HepG2 (cell line): ENCODE measurements at regions not wholly inside any gene's neighbourhood (a gene's known extent, or its start where the extent isn't known, plus 50 kb on each side); places are given as distances from the start of the nearest gene placed in this dataset.

ENCODE experiments used
- ATAC-seq: fragments of 200-7000 bp; cut with Tn5 transposase; 3 replicates; pipeline ENCODE4 v1.9.1; 2020; ENCODE audit warnings: mild to moderate bottlenecking, moderate library complexity
- BruUV-seq: library from RNA; stranded (reverse); fragments of 400-500 nt; replicated peaks from 2 replicates; lab custom pipeline; 2021; lab: Mats Ljungman, UMichigan
- CTCF ChIA-PET: fragments of 300-600 bp; formaldehyde crosslinking; extraction: SDS; loops from one replicate; lab custom pipeline; 2021; ENCODE audit warnings: low total read pairs, inconsistent platforms, low intra/inter-chr PET ratio; lab: Yijun Ruan, JAX
- POLR2A ChIA-PET: fragments of 350-600 bp; sonication (Branson Sonifier 250); formaldehyde crosslinking; loops from one replicate; lab custom pipeline; 2020; ENCODE audit warnings: antibody characterized with exemption, inconsistent platforms; lab: Yijun Ruan, JAX
- DNase-seq: peaks from one replicate; pipeline ENCODE4 v3.0.0-alpha.2; 2015; ENCODE audit warnings: low spot score
- FAIRE-seq: peaks from 3 replicates; lab custom pipeline; 2011; peaks lifted over from hg19 to GRCh38; lab: Jason Lieb, UNC
- H2AFZ ChIP-seq: one replicate; pipeline ENCODE4 v1.6.1; 2011; ENCODE audit warnings: low read length, inconsistent platforms
- H3K27ac ChIP-seq: fragments of 300-600 bp; 3 replicates; pipeline ENCODE4 v1.8.0; 2011; ENCODE audit warnings: mixed run types, mild to moderate bottlenecking, mixed read lengths, low read length, inconsistent platforms; ENCODE audit not compliant: insufficient read depth; ENCODE audit errors: extremely low read length
- H3K27me3 ChIP-seq, 2 experiments: fragments of 200-600 bp in 1 of 2; 2 replicates in 1 of 2; 3 replicates in 1 of 2; pipeline versions ENCODE4 v1.6.0 to v1.8.0; 2011; ENCODE audit warnings: low read length in 2 of 2, mild to moderate bottlenecking in 2 of 2, moderate library complexity in 2 of 2, inconsistent platforms in 1 of 2; ENCODE audit not compliant: insufficient read depth in 2 of 2, control insufficient read depth in 1 of 2
- H3K36me3 ChIP-seq, 2 experiments: fragments of 200-600 bp in 1 of 2; replicated peaks in 1 of 2; 2 replicates in 1 of 2; 3 replicates in 1 of 2; pipeline versions ENCODE4 v1.5.1 to v1.8.0; 2011; ENCODE audit warnings: low read length in 2 of 2, inconsistent platforms in 1 of 2; ENCODE audit not compliant: insufficient read depth in 2 of 2, control insufficient read depth in 1 of 2
- H3K4me1 ChIP-seq: 2 replicates; pipeline ENCODE4 v1.5.1; 2012; ENCODE audit warnings: low read length, inconsistent platforms; ENCODE audit not compliant: insufficient read depth
- H3K4me2 ChIP-seq: 2 replicates; pipeline ENCODE4 v1.6.0; 2011; ENCODE audit warnings: low read depth, low read length, inconsistent platforms
- H3K4me3 ChIP-seq, 3 experiments: fragments of 200-600 bp in 1 of 3; sonication (generic), shearing (Covaris generic) in 1 of 3; replicated peaks in 1 of 3; 2 replicates each; pipeline ENCODE4 v1.5.1; 2011 to 2016; ENCODE audit warnings: low read length in 3 of 3, inconsistent platforms in 2 of 3, low read depth in 2 of 3, mild to moderate bottlenecking in 2 of 3, control low read depth in 1 of 3, mixed read lengths in 1 of 3; ENCODE audit not compliant: insufficient read depth in 1 of 3
- H3K79me2 ChIP-seq: one replicate; pipeline ENCODE4 v1.6.1; 2011; ENCODE audit warnings: low read length, inconsistent platforms; ENCODE audit not compliant: insufficient read depth
- H3K9ac ChIP-seq: 2 replicates; pipeline ENCODE4 v1.6.0; 2011; ENCODE audit warnings: mild to moderate bottlenecking, low read depth, low read length, inconsistent platforms; ENCODE audit not compliant: insufficient read depth
- H3K9me3 ChIP-seq: 2 replicates; pipeline ENCODE4 v1.5.1; 2012; ENCODE audit warnings: mild to moderate bottlenecking, low read length
- H4K20me1 ChIP-seq: 2 replicates; pipeline ENCODE4 v1.6.0; 2011; ENCODE audit warnings: inconsistent platforms, mild to moderate bottlenecking, low read length, moderate library complexity; ENCODE audit not compliant: insufficient read depth
- CEBPB ChIP-seq: IDR thresholded peaks from 2 replicates; pipeline ENCODE4 v1.6.1; 2011; ENCODE audit warnings: low read depth, low read length, improper control_type of control experiment, borderline replicate concordance
- FOXA1 ChIP-seq, 2 experiments: fragments of 450-650 bp in 1 of 2; sonication (generic) in 1 of 2; formaldehyde crosslinking in 1 of 2; IDR thresholded peaks; 2 replicates each; pipeline versions ENCODE4 v1.4.0 to v1.6.1; 2016 to 2020; ENCODE audit warnings: missing genetic modification reagents in 1 of 2
- GFI1 ChIP-seq: sonication (generic); formaldehyde crosslinking; IDR thresholded peaks from 2 replicates; pipeline ENCODE4 v1.5.0; 2020; ENCODE audit warnings: missing genetic modification reagents, mild to moderate bottlenecking, borderline replicate concordance
- JDP2 ChIP-seq: sonication (generic); formaldehyde crosslinking; IDR thresholded peaks from 2 replicates; pipeline ENCODE4 v1.8.1; 2022; ENCODE audit warnings: missing genetic modification reagents, borderline replicate concordance
- KDM4B ChIP-seq: sonication (generic); formaldehyde crosslinking; IDR thresholded peaks from 2 replicates; pipeline ENCODE4 v1.4.0; 2020; ENCODE audit warnings: missing genetic modification reagents
- MED8 ChIP-seq: sonication (generic); formaldehyde crosslinking; IDR thresholded peaks from 2 replicates; pipeline ENCODE4 v1.8.1; 2023; ENCODE audit warnings: mild to moderate bottlenecking, missing genetic modification reagents; ENCODE audit not compliant: insufficient replicate concordance
- XRCC5 ChIP-seq: fragments of 200-400 bp; formaldehyde crosslinking; optimal IDR thresholded peaks from 2 replicates; pipeline ENCODE3; 2017; ENCODE audit warnings: mild to moderate bottlenecking, low read length
- ZFP1 ChIP-seq: IDR thresholded peaks from 2 replicates; pipeline ENCODE4 v1.6.1; 2016
- ZMAT3 ChIP-seq: sonication (generic); formaldehyde crosslinking; conservative IDR thresholded peaks from 2 replicates; pipeline ENCODE4 v1.7.0; 2021; ENCODE audit warnings: missing genetic modification reagents
- ZSCAN31 ChIP-seq: sonication (generic); formaldehyde crosslinking; IDR thresholded peaks from 2 replicates; pipeline ENCODE4 v1.5.0; 2020; ENCODE audit warnings: low read depth, mild to moderate bottlenecking, missing genetic modification reagents
- ZSCAN9 ChIP-seq: IDR thresholded peaks from 2 replicates; pipeline ENCODE4 v1.6.1; 2016; ENCODE audit warnings: borderline replicate concordance
- WGBS: methylation state at CpG from one replicate; pipeline ENCODE4 v1.1.6; 2017; ENCODE audit warnings: low lambda C conversion rate; 5-methylcytosine and 5-hydroxymethylcytosine counted together
- in situ Hi-C: cut with HindIII; loops from 2 replicates; pipeline ENCODE4 v1.10.0; 2017; ENCODE audit warnings: low pct_unique_long_range_greater_than_20kb; ENCODE audit not compliant: extremely low pct_ligation_motif_present
- intact Hi-C: fragments of 100-400 bp; cut with micrococcal nuclease; formaldehyde crosslinking; loops from one replicate; pipeline ENCODE4 v1.10.0; 2022; ENCODE audit not compliant: unreplicated experiment
- TF ChIP-seq, protein P1 (sequence below): sonication (generic); formaldehyde crosslinking; IDR thresholded peaks from 2 replicates; pipeline ENCODE4 v1.8.1; 2022; ENCODE audit warnings: mild to moderate bottlenecking, missing genetic modification reagents
- TF ChIP-seq, protein P2 (sequence below): sonication (generic); formaldehyde crosslinking; IDR thresholded peaks from 2 replicates; pipeline ENCODE4 v1.5.1; 2020; ENCODE audit warnings: missing genetic modification reagents, mild to moderate bottlenecking, borderline replicate concordance
- TF ChIP-seq, protein P3 (sequence below): sonication (generic); formaldehyde crosslinking; IDR thresholded peaks from 2 replicates; pipeline ENCODE4 v1.4.0; 2020; ENCODE audit warnings: missing genetic modification reagents
- TF ChIP-seq, protein P4 (sequence below): sonication (generic); formaldehyde crosslinking; conservative IDR thresholded peaks from 2 replicates; pipeline ENCODE4 v1.4.0; 2020; ENCODE audit warnings: missing genetic modification reagents
- TF ChIP-seq, protein P5 (sequence below): sonication (generic); formaldehyde crosslinking; IDR thresholded peaks from 2 replicates; pipeline ENCODE4 v1.5.0; 2020; ENCODE audit warnings: missing genetic modification reagents

DNA sequence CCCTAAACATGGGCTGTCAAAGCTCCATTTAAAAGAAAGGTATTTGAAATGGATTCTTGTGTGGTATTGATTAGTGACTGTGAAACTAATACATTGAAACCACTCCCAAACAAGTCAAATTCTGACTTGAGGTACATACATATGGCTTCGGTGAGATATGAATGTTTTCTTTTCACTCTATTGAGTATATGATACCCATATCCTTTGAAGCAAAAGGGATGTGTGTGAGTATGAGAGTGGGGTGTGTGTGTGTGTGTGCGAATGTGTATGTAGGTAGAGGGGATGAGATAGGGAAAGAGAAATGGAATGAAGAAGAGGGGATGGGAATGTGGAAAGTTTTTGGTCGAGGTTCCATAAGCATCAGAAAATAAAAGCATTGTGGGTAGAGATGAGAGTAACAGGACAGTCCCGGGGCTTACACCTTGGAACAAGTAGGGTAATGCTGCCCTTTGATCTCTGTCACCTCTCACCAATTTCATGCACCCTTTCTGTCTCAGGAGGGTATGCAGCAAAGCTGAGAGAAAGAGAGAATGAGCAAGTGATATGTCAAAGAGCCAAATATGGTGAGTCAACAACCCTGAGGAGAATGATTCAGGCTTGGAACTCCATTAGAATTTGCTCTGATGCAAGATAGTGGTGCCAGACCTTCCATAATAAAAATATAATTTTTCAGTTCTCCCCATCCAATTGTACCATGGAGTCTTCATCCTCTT lies 64.0 kb upstream of the ZEB2 start:
- no TSS peak for BruUV-seq

More for the DNA sequence above, 64.0 kb upstream of the ZEB2 start:
- Histone ChIP-seq H2AFZ (no peak overlapping the region), H4K20me1 (no peaks in the 10 kb centered on the region), H3K36me3 (no peaks in the 10 kb centered on the region), H3K79me2 (no peaks in the 10 kb centered on the region), H3K4me2 (no peak overlapping the region), H3K27me3 (peaks cover 0 to 20% of the 10 kb centered on the region in 2 experiments; a peak in 2 of 5 replicates), H3K9me3 (no peaks in the 10 kb centered on the region), H3K4me1 (no peaks in the 10 kb centered on the region), H3K27ac (no peak overlapping the region), H3K4me3 (no peak overlapping the region), H3K9ac (no peak overlapping the region)
- DNase-seq (no peak), ATAC-seq (no peak), FAIRE-seq (no peak)
- in situ Hi-C loops (no loop called here), intact Hi-C loops (no loop called here)
- ChIA-PET CTCF (no interaction called here), POLR2A (no interaction called here)
- TF ChIP-seq, protein P1, sequence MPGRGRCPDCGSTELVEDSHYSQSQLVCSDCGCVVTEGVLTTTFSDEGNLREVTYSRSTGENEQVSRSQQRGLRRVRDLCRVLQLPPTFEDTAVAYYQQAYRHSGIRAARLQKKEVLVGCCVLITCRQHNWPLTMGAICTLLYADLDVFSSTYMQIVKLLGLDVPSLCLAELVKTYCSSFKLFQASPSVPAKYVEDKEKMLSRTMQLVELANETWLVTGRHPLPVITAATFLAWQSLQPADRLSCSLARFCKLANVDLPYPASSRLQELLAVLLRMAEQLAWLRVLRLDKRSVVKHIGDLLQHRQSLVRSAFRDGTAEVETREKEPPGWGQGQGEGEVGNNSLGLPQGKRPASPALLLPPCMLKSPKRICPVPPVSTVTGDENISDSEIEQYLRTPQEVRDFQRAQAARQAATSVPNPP (CRISPR knock-in tag): no peak
- TF ChIP-seq, protein P2, sequence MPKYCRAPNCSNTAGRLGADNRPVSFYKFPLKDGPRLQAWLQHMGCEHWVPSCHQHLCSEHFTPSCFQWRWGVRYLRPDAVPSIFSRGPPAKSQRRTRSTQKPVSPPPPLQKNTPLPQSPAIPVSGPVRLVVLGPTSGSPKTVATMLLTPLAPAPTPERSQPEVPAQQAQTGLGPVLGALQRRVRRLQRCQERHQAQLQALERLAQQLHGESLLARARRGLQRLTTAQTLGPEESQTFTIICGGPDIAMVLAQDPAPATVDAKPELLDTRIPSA (CRISPR knock-in tag): no peak
- TF ChIP-seq GFI1 (no peak), XRCC5 (no peak), ZSCAN31 (CRISPR knock-in tag) (no peak), ZMAT3 (CRISPR knock-in tag) (no peak), FOXA1 (IDR thresholded peaks at IDR 0.05) (no peak), FOXA1 (CRISPR knock-in tag; IDR thresholded peaks at IDR 0.05) (no peak), ZSCAN9 (CRISPR knock-in tag) (no peak), MED8 (CRISPR knock-in tag) (no peak), JDP2 (CRISPR knock-in tag) (no peak), CEBPB (no peak), KDM4B (CRISPR knock-in tag) (no peak), ZFP1 (CRISPR knock-in tag) (no peak)
- TF ChIP-seq, protein P3, sequence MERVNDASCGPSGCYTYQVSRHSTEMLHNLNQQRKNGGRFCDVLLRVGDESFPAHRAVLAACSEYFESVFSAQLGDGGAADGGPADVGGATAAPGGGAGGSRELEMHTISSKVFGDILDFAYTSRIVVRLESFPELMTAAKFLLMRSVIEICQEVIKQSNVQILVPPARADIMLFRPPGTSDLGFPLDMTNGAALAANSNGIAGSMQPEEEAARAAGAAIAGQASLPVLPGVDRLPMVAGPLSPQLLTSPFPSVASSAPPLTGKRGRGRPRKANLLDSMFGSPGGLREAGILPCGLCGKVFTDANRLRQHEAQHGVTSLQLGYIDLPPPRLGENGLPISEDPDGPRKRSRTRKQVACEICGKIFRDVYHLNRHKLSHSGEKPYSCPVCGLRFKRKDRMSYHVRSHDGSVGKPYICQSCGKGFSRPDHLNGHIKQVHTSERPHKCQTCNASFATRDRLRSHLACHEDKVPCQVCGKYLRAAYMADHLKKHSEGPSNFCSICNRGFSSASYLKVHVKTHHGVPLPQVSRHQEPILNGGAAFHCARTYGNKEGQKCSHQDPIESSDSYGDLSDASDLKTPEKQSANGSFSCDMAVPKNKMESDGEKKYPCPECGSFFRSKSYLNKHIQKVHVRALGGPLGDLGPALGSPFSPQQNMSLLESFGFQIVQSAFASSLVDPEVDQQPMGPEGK: no peak
- TF ChIP-seq, protein P4, sequence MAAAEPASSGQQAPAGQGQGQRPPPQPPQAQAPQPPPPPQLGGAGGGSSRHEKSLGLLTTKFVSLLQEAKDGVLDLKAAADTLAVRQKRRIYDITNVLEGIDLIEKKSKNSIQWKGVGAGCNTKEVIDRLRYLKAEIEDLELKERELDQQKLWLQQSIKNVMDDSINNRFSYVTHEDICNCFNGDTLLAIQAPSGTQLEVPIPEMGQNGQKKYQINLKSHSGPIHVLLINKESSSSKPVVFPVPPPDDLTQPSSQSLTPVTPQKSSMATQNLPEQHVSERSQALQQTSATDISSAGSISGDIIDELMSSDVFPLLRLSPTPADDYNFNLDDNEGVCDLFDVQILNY: no peak
- TF ChIP-seq, protein P5, sequence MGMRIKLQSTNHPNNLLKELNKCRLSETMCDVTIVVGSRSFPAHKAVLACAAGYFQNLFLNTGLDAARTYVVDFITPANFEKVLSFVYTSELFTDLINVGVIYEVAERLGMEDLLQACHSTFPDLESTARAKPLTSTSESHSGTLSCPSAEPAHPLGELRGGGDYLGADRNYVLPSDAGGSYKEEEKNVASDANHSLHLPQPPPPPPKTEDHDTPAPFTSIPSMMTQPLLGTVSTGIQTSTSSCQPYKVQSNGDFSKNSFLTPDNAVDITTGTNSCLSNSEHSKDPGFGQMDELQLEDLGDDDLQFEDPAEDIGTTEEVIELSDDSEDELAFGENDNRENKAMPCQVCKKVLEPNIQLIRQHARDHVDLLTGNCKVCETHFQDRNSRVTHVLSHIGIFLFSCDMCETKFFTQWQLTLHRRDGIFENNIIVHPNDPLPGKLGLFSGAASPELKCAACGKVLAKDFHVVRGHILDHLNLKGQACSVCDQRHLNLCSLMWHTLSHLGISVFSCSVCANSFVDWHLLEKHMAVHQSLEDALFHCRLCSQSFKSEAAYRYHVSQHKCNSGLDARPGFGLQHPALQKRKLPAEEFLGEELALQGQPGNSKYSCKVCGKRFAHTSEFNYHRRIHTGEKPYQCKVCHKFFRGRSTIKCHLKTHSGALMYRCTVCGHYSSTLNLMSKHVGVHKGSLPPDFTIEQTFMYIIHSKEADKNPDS: no peak
- WGBS: 12% methylated on average over 4 of the region's 4 CpGs
